VCaP (cell line): ENCODE measurements at regions not wholly inside any gene's neighbourhood (a gene's known extent, or its start where the extent isn't known, plus 50 kb on each side); places are given as distances from the start of the nearest gene placed in this dataset.

Experiments
- H3K27ac ChIP-seq: fragments of 450-650 bp; 2 replicates; pipeline ENCODE4 v1.5.1; 2017
- TF ChIP-seq, protein P1 (sequence below): fragments of 450-650 bp; conservative IDR thresholded peaks from 2 replicates; pipeline ENCODE4 v1.5.1; 2017; ENCODE audit warnings: mild to moderate bottlenecking, moderate library complexity

GRCh38 chr7:15954671-15955354, 268.3 kb upstream of the MEOX2 start:
- TF ChIP-seq, protein P1, sequence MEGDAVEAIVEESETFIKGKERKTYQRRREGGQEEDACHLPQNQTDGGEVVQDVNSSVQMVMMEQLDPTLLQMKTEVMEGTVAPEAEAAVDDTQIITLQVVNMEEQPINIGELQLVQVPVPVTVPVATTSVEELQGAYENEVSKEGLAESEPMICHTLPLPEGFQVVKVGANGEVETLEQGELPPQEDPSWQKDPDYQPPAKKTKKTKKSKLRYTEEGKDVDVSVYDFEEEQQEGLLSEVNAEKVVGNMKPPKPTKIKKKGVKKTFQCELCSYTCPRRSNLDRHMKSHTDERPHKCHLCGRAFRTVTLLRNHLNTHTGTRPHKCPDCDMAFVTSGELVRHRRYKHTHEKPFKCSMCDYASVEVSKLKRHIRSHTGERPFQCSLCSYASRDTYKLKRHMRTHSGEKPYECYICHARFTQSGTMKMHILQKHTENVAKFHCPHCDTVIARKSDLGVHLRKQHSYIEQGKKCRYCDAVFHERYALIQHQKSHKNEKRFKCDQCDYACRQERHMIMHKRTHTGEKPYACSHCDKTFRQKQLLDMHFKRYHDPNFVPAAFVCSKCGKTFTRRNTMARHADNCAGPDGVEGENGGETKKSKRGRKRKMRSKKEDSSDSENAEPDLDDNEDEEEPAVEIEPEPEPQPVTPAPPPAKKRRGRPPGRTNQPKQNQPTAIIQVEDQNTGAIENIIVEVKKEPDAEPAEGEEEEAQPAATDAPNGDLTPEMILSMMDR, result no peak
- H3K27ac ChIP-seq, result no peak overlapping the region

DNA sequence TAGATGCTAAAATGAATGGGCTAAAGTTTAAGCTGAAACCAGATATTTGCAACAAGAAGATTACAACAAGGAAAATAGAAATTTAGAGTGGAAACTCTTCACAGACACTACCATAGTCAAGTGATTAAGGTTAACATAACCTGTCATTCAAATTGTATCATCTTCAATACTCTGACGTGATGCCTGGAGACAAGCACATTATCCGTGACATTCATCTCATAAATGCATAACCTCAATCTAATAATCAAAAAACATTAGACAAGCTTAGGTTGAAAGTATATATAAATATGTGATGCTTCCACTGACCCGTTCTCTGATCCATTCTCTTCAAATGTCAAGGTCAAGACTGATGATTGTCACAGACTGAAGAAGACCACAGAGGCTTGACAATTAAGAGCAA, 263.8 kb upstream of the MEOX2 start:
- TF ChIP-seq, protein P1, result no peak
- H3K27ac ChIP-seq, result no peak overlapping the region

DNA sequence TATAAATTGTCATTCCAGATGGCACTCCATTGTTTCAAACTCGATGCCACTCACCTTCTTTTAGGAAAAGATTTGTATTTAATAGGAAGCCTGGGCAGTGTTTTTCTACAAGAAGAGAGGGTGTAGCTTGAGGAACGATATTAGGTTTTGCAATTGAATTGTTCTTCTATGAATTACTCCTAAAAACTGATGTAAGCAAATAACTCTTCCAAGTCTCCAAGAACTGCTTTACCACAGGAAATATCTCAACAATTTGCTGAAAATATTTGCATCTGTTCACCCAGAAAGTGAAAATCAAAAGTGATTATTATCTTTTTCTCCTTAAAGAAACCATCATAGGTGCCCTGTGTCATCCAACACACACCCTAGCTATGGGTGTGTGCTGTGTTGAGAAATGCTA, 261.3 kb upstream of the MEOX2 start:
- no peak overlapping the region for H3K27ac ChIP-seq
- TF ChIP-seq, protein P1, result no peak

DNA sequence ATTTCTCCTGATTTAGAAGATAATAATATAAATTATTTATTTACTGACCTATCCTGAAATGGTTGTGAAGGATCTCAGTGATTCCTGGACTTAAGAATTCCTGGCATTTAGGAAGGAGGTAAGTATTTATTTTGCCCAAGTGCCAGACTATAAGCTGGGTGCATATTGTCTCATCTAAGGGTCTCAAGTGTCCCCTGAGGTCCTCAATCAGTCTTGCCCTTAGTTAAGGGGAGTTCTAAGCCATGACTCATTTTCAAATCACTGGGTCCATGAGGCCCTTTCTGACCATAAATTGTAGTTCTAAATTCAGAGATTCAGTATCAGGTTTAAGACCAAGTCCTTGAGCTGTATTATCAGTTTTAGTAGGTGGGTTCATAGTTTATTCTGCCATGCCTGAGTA, 251.6 kb upstream of the MEOX2 start:
- TF ChIP-seq, protein P1, result no peak
- H3K27ac ChIP-seq, result no peak overlapping the region

- H3K27ac ChIP-seq, result no peak overlapping the region
- TF ChIP-seq, protein P1, result no peak
Measured at GRCh38 chr7:15937571-15937970, 251.1 kb upstream of the MEOX2 start.

DNA sequence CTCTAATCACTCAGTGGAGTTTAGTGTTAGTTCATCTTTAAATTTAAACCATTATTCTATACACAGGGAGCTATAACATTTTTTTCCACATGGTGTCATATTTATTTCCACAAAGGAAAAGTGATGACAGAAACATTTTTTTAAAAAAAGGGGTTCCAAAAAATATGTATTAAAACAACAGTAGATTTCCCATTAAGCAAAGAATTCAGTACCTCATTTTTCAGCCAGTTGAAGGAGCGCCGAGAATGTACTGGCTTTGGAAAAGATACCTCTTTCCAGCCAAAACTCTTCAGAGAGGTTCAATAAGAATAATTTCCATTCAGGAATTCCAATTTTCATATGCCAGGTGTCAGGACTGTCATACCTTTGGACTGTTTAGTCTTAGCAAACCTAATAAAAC, 250.5 kb upstream of the MEOX2 start:
- TF ChIP-seq, protein P1, result no peak
- H3K27ac ChIP-seq, result no peak overlapping the region

DNA sequence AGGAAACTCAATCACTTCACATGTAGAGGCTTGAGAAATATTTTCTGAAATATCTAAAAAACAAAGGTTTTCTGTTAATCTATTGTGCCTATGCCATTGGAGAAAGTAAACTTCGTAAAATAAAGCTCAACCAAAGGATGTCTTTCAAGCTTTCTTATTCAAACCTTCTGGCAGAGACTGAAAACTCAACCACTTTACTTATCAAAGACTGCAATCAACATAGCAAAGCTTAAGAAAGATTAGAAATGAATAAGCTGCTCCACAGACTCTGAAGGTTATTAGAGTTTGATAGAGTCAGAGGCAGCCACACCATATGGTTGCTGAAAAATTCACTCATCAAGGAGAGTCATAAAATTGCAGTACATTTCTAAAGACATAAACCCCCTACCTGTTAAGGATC, 245.8 kb upstream of the MEOX2 start:
- H3K27ac ChIP-seq, result no peak overlapping the region
- TF ChIP-seq, protein P1, result no peak
